HG02759 (cell line): ENCODE measurements at regions not wholly inside any gene's neighbourhood (a gene's known extent, or its start where the extent isn't known, plus 50 kb on each side); places are given as distances from the start of the nearest gene placed in this dataset.

Experiments
- ATAC-seq: cut with Tn5 transposase; IDR thresholded peaks from one replicate; pipeline ENCODE4 v1.9.1; 2021; ENCODE audit warnings: mild to moderate bottlenecking, moderate library complexity; ENCODE audit not compliant: unreplicated experiment

DNA sequence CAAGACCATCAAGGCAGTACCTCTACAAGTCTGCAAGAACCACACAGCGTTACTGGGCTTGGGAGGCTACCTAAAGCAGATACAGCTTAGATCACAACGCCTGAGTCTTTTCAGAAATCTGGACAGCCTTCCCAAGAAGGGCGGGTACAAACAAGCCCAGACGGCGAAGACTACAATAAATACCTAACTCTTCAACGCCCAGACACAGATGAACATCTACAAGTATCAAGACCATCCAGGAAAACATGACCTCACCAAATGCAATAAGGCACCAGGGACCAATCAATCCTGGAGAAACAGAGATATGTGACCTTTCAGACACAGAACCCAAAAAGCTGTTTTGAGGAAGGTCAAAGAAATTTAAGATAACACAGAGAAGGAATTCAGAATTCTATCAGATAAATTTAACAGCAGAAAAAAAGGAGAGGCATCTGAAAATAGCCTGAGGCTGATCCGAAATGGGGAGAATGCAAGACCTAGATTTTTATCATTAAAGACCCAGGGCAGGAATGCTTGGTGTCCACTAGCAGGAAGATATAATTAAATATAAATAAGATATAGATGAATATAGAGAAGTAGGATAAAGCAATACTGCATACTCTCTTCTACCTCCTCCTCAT lies 131.7 kb upstream of the COL21A1 start:
- no peak for ATAC-seq

DNA sequence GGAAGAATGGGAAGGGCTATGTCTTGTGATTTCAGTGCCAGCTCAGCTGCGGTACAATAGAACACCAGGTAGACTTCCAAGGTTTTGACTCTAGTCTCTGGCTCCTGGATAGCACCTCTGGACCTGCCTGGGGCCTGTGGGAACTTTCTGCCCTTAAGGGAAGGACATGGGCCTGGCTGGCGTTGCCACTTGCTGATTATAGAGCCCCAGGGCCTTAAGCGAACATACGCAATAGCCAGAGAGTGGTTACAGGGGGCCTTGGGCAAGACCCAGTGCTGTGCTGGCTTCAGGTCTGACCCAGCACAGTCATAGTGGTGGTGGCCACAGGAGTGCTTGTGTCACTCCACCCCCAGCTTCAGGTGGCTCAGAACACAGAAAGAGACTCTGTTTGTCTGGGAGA lies 131.1 kb upstream of the COL21A1 start:
- no peak for ATAC-seq

DNA sequence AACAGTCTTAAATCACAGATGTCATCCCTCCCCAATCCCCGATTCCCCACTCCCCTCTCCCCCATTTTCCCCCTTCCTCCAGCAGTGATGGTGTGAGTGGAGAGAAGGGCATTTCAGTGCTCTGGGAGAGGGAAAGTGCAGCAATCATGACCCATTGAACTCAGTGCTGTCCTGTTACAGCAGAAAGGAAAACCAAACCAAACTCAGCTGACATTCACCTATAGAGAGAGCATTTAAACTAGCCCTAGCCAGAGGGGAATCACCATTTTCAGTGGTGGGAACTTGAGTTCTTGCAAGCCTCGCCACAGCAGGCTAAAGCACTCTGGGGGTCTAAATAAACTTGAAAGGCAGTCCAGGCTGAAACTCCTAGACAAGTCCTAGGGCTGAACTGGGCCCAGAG lies 129.9 kb upstream of the COL21A1 start:
- ATAC-seq: no peak

DNA sequence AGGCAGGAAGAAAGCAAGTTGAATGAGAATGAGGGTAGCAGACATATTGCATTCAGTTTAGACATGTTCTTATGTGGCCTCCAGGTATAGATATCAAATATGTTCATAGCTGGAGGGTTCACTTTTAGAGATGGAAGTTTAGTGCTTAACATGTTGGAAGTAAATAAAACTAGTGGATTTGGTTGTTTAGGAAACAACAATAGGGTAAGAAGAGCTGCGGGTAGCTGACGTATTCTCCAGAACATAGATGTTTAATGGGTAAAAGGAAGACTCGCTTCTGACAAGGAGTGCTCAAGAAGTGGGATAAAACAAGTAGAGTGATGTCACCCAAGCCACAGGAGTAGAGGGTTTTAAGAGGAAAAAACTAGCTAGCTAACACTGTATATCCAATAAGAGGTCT lies 128.4 kb upstream of the COL21A1 start:
- no peak for ATAC-seq

DNA sequence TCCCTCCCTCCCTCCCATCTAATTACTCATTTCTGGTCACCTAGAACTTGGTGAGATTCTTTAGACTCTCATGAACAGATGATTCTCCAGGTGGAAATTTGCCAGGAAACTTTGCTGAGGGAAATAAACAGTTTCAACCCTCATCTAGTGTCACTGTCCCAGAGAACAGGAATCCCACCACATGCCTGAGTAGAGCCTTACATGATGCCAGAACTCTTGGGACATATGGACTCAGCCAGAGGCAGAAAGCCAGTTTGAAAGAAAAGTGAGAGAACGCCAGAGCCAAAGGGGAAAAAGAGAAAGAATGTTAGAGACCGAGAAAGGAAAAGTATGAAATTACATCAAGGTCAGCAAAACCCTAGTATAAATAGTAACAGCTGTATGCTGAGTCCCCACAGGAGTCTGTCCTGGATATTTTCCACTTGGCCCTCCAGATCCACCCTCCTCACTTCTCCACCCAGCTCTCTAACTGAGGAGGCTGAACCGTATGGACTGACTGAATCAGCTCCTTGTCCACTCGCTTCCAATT lies 127.5 kb upstream of the COL21A1 start:
- ATAC-seq: no peak

DNA sequence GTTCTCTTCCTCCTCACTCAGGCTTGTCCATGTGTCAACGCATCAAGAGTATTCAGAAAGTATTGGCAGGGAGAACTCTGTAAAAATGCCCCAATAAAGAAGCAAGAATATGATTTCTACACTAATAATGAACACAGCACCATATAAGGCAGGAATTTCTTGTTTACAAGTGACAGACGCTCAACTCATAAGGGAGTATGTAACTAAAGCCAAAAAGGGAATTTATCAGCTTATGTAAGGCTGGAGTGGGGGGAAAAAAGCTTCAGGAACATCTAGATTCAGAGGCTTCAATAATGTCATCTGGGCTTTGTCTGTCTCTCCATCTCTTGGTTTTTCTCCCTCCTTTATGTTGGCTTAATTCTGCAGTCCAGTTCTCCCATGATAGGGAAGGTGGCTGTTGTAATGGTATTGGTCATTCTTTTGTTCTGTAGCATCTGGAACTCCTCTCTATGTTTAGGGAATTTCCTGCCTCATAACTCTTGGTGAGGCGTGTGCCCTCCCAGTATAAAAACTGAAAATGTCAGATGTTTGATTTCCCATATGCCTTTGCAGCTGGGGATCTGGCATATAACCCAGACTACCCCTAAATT lies 125.1 kb upstream of the COL21A1 start:
- ATAC-seq: no peak

DNA sequence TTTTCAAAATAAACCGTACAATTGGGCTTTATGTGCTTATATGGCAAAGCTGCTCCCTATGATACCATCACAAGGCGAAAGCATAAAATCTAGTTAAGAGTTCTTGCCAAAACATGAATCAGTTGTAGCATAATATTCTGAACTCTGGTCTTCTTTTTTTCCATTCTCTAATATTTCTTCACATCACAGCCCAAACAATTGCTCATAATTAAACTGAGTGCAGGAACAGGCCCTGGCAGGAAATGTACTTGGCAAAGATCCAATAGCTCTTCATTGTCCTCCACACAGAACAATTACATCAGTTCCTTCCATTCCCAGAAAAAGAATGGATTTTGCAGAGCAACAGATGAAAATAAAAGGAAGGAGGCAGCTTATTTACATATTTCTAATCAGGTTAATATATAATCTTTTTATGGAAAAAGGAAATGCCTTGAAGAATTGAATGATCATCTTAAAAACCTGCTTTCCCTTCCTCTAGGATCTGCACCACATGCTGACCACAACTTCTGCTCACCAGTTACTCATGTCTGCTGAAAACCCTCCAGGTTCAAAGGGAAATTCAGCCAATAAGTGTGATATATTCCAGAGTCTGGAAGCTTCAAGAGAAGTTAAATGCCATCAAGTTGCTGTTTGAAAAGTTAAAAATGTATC lies 123.3 kb upstream of the COL21A1 start:
- peak; percentile 93 for ATAC-seq

DNA sequence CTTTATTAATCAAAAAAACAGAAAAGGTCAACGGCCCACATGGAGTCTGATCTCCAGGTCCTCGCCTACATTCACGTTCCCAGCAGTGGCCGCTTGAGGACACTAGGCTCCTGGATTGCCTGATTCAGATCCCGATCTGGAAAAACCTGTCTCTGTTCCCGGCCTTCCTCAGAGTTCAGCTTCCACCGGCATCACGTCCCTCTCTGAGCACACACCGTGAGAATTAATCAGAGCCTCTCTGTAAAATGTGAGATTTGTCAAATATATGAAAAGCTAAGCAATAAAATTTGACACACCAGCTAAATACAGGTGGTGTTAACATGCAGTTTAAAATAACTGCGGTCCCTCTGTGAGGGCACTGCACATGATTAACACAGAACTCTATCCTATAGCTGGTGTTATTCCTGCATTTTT lies 122.8 kb upstream of the COL21A1 start:
- no peak for ATAC-seq

DNA sequence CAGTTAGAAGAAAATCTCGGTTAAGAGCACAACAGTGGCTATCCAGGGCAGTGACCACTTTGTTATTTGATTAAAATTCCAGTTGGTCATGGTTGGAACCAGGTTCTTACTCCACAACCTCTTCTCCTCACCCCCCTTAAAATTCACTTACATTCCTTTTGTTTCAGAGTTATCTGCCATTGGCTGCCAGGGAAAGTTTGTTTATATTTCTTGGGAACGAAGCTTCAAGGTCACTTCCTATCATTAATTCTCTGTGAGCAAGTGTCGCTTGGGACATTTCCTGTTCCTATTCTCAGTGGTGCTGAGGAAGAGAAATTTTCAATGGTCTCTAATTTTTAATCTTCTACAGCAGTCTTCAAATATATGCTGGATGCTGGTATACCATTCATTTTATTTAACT lies 121.1 kb upstream of the COL21A1 start:
- no peak for ATAC-seq

DNA sequence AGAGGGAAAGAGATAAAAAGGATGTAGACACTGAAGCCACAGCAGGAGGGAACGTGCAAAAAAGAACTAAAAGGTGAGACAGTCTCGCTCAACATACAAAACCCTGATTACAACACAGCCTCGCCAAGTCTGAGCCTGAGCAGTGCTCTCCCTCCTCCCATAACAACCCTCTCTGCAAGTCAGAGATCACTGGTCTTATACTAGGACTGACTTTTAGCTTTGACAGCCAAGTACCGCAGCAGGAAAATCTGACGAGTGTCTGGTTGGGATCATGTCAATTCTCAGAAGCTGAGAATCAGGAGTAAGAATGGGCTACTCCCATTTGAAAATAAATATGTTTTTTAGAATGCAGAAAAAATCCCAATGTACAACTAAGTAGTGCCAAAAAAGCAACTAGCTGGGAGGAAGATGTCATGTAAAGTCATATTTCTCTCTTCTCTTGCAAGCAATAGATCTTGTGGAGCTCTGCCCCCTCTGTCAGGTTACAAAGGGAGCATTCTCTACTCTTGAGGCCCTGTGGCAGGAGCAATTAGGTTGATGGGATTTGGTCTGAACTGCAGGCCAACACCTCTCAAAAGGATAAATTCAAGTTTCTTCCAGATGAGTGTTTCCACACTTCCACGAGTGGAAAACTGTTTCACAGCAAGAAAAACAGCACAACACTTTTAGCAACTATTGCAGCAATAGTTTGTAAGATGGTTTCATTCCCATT lies 118.9 kb upstream of the COL21A1 start:
- no peak for ATAC-seq

DNA sequence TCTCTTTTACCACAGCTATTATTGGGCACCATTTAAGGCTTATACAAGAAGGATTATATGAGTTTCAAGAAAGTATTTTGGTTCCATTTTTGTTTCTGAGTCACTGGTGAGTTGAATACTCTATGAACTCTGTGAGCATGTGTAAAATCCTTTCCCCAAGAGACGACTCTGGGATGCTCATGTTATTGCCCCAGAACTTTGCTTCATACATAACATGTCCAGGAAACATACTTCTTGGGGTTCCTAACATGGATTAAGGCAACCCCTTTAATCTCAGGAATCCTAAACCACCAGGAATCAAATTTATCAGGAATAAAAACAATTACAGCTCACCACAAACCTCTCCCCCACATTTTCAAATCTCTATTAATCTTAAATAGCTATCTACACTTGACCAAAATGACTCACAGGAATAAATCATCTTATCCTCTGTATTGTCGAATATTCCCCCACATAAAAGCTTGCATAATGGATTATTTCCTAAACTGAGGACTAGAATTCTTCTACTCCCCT lies 117.5 kb upstream of the COL21A1 start:
- ATAC-seq: no peak

DNA sequence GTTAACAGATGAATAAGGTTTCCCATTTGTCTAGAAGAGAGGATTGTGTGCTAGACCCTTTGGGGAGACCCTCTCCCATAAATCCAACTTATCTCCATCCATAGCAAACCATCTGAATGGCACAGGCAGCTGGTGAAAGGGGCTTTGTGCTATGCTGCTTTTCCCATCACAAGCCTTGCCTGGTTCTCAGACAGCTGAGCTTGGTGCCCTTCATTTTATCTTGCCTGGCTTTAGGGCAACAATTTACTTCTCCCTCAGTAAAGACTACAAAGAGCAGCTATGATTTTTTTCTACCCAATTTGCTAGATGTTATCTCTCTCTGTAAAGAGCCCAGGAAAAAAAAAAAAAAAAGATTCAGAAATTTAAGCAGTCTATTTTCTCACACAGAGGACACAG lies 117.0 kb upstream of the COL21A1 start:
- no peak for ATAC-seq

DNA sequence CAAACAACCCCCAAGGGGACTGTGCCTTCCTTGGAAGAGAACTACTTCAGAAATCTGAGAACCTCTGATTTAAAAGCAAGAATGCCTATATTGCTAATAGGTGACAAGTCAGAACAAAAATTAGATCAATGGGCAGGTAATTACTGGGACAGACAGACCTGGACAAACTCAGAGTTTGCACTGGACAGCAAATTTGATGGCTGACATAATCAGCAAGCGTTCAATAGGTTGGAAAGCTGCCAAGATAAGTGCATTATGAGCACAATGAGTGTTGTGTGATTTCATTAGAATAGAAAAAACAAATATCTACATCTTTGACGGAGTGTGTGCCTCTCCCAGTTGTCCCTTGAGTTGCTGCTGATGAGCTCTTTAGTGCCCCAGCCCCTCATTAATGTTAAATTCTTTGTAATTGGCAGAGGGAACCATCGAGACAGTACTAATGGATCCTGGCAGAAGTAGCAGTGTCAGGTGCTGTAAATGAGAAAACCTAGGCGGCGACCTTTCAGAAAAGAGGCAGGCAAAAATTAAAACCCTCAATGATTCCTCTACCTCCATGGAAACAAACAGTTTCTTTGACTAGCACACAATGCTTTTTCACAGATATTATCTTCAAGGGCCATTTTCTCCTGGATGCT lies 116.5 kb upstream of the COL21A1 start:
- ATAC-seq: no peak

DNA sequence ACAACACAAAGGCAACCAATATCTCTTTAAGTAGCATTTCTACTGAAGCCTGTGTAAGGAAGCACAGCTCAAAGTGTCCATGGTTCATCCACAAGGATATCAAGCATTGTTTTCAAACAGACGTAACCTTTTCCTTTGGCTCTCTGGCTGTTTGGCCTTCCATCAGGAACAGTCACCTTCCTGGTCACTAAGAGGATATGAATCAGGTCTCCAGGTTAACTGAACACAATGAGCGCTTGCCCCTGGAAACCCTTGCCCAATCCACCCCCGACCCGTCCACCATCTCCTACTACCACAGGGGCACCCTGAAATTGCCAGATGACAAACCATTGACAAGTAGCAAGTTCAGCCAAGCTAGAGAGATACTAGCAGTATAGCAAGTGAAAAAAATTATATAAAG lies 114.4 kb upstream of the COL21A1 start:
- ATAC-seq: no peak

DNA sequence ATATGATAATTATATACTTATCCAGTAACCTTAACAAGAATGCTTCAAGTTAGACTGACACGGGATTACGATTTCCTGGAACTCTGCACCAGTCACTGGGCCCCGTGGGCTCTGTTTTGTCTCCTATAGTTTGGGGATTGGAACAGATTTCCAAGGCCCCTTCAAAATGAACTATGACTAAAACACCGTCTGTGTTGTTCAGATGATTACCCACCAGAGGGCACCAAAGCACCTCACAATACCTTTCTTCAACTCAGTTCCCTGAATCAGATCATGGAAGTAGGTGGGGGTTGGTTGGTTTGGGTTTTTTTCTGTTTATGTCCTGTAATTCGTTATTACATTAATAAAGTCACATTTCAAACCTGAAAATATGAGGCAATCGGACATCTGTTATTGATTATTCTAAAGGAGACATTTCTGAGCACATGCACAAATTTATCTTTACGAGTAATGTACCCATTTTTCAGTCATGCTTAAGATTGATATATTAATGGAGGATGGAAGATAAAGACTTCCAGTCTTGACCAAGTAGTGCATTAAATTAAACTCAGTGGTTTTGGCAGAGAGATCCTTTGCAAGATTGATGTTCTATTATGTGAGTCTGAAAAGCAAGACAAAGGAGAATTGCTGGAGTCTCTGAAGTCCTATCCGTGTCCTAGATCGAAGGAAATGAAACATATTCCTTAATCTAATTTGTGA lies 112.0 kb upstream of the COL21A1 start:
- ATAC-seq: peak; percentile 89

DNA sequence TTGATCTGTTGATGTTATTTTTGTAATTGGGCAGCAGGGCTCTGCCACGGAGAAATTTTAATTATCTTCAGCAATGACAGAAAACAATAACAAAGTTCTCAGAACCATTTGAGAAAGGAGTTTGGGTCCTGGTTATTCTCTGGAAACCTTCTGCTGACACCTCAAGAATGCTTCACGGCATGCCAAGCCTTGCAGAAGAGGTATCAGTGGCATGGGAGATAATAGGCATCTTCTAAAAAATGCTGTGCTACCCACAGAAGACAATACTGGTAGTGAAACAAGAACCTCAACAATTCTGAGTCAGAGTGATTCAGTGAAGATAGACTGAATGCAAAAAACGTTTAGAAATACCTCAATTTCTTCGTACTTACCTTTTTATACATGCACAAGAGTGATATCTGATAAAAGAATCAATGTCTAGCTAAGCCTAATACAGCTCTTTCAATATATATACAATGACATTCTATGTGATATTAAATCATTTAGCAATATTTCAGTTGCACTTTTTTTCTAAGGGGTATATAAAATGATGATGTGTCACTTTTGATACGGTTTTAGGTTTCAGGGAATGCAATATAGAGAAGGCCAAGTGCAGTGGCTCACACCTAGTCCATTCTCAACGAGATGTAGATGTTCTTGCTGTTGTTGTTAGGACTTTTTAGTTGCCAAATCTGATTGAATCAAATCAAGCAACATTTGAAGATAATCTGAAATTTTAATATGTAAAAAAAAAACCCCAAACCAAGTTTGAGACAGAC lies 110.4 kb upstream of the COL21A1 start:
- ATAC-seq: no peak

DNA sequence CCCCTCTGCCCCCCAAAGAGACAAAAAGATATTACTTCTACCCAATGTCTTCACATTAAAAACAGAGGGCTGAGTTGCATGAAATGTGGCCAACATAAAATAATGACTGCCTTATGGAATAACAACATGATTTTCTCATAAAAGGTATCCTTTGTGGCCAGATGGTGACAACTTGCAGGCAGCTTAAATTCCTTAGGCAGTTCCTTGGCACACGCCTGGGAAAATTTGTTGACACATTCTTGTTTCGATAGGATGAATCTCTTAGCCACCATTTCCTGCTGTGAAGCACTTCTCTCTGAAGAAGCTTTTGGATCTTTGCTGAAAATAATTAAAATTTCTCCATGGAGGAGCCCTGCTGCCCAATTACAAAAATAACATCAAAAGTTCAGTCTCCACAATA lies 109.0 kb upstream of the COL21A1 start:
- ATAC-seq: no peak

DNA sequence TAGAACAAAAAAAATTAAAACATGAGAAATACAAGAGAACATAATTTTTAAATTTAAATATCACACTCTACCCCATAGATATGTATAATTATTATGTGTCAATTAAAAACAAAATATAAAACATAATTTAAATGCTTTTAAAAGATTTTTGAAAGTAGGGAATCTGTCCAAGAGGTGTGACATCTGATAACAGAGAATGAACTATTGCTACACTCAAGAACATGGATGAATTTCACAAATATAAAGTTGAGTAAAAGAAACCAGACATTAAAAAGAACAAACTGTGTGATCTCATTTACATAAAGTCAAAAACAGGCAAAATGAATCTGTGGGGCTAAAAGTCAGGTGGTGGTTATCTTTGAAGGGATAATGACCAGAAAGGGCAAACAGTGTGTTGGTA lies 106.5 kb upstream of the COL21A1 start:
- ATAC-seq: no peak

DNA sequence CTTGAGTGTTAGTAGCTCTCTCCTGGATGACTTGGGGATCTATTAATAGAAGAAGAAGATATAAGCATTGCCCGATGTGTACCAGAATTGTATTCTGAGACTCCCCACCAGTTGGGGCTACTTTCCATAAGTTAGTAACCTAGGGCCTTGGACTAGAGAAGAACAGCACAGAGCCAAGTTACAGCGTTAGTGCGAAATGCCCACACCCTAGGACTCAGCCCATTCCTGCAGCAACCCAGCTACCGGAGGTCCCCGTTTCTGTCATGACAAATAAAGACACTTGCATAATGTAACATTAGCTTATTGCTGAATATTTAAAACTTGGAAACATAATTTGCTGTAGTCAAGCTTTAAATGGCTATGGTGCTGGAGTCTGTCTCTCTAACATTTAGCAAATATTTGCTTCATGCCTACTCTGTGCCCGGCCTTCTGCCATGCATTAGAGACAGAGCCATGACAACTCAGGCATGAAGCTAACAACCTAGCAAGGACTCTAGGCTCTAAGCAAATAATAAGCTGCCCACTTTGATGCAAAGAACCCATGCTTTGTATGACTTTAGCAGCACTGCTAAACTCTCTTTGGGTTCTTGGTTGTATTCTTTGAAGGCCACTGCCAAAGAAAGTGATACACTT lies 103.4 kb upstream of the COL21A1 start:
- ATAC-seq: no peak
